Suprapubic skin (tissue), 4 donors: ENCODE measurements at regions not wholly inside any gene's neighbourhood (a gene's known extent, or its start where the extent isn't known, plus 50 kb on each side); places are given as distances from the start of the nearest gene placed in this dataset.

Source experiments
- CTCF ChIP-seq, 2 donors: fragments of 200-600 bp in 1 of 2; fragments of 450-650 bp in 1 of 2; sonication (generic) in 1 of 2; IDR thresholded peaks; one replicate each; pipeline ENCODE4 v1.5.1; 2016 to 2019; ENCODE audit warnings: antibody characterized with exemption in 2 of 2, mild to moderate bottlenecking in 1 of 2, moderate library complexity in 1 of 2
- EP300 ChIP-seq: sonication (generic); formaldehyde crosslinking; IDR thresholded peaks from one replicate; pipeline ENCODE4 v1.6.1; 2017; ENCODE audit warnings: antibody characterized with exemption
- POLR2A ChIP-seq, 2 donors: fragments of 450-650 bp; IDR thresholded peaks; one replicate each; pipeline ENCODE4 v1.6.1; 2017; ENCODE audit warnings: antibody characterized with exemption in 2 of 2, mild to moderate bottlenecking in 2 of 2, moderate library complexity in 2 of 2
- POLR2AphosphoS5 ChIP-seq, 3 donors: sonication (generic); formaldehyde crosslinking; IDR thresholded peaks; one replicate each; pipeline ENCODE4 v1.6.1; 2017; ENCODE audit warnings: antibody characterized with exemption in 3 of 3

- no peak for TF ChIP-seq CTCF (IDR thresholded peaks at IDR 0.05)
- no peak for TF ChIP-seq POLR2A (IDR thresholded peaks at IDR 0.05)
- TF ChIP-seq POLR2AphosphoS5 (IDR thresholded peaks at IDR 0.05): no peak
- TF ChIP-seq EP300: no peak
Measured at GRCh38 chr3:78459796-78460195, 1308.0 kb downstream of the ROBO1 start.
